ENCODE measurements at regions not wholly inside any gene's neighbourhood (a gene's known extent, or its start where the extent isn't known, plus 50 kb on each side); places are given as distances from the start of the nearest gene placed in this dataset.

- Histone ChIP-seq H3K27me3 (ENCODE audit: control insufficient read depth, insufficient read depth, low read length) (no peaks in the 10 kb centered on the region), H3K36me3 (ENCODE audit: control insufficient read depth, insufficient read depth, low read length) (no peaks in the 10 kb centered on the region), H3K4me3 (ENCODE audit: low read depth, low read length) (no peak overlapping the region)
- CTCF ChIA-PET = no interaction called here
- no peak for TF ChIP-seq CTCF (IDR thresholded peaks at IDR 0.05; ENCODE audit: insufficient read depth, low read depth, low read length)
- POLR2A ChIA-PET = no interaction called here
- DNase-seq (ENCODE audit: low read depth) = no peak
These were observed 483.1 kb upstream of the ERCC4 start for GRCh38 chr16:13436641-13437412.

- H3K36me3 ChIP-seq (ENCODE audit: control insufficient read depth, insufficient read depth, low read length) = no peaks in the 10 kb centered on the region
- H3K27me3 ChIP-seq (ENCODE audit: control insufficient read depth, insufficient read depth, low read length) = no peaks in the 10 kb centered on the region
- ChIA-PET POLR2A (no interaction called here), CTCF (no interaction called here)
- no peak overlapping the region for H3K4me3 ChIP-seq (ENCODE audit: low read depth, low read length)
- no peak for DNase-seq (ENCODE audit: low read depth)
- no peak for TF ChIP-seq CTCF (IDR thresholded peaks at IDR 0.05; ENCODE audit: insufficient read depth, low read depth, low read length)
These were observed 482.6 kb upstream of the ERCC4 start for GRCh38 chr16:13437413-13437795.

GRCh38 chr16:13438064-13438463 lies 481.9 kb upstream of the ERCC4 start:
- POLR2A ChIA-PET = no interaction called here
- CTCF ChIA-PET = interaction anchor here (1.5 kb wide), 1 partner anchor 11 kb away, joined by 4 read pairs; no protein-coding TSS in a partner anchor
- no peak for TF ChIP-seq CTCF (IDR thresholded peaks at IDR 0.05; ENCODE audit: insufficient read depth, low read depth, low read length)
- Histone ChIP-seq H3K36me3 (ENCODE audit: control insufficient read depth, insufficient read depth, low read length) (no peaks in the 10 kb centered on the region), H3K4me3 (ENCODE audit: low read depth, low read length) (no peak overlapping the region), H3K27me3 (ENCODE audit: control insufficient read depth, insufficient read depth, low read length) (no peaks in the 10 kb centered on the region)
- no peak for DNase-seq (ENCODE audit: low read depth)

GRCh38 chr16:13439766-13440165 lies 480.2 kb upstream of the ERCC4 start:
- Histone ChIP-seq H3K36me3 (ENCODE audit: control insufficient read depth, insufficient read depth, low read length) (no peaks in the 10 kb centered on the region), H3K27me3 (ENCODE audit: control insufficient read depth, insufficient read depth, low read length) (no peaks in the 10 kb centered on the region), H3K4me3 (ENCODE audit: low read depth, low read length) (no peak overlapping the region)
- CTCF ChIA-PET = no interaction called here
- POLR2A ChIA-PET = no interaction called here
- TF ChIP-seq CTCF (IDR thresholded peaks at IDR 0.05; ENCODE audit: insufficient read depth, low read depth, low read length) = no peak
- DNase-seq (ENCODE audit: low read depth) = no peak

GRCh38 chr16:13441675-13442074 lies 478.3 kb upstream of the ERCC4 start:
- Histone ChIP-seq H3K4me3 (ENCODE audit: low read depth, low read length) (no peak overlapping the region), H3K27me3 (ENCODE audit: control insufficient read depth, insufficient read depth, low read length) (no peaks in the 10 kb centered on the region), H3K36me3 (ENCODE audit: control insufficient read depth, insufficient read depth, low read length) (no peaks in the 10 kb centered on the region)
- DNase-seq (ENCODE audit: low read depth) = no peak
- ChIA-PET POLR2A (no interaction called here), CTCF (no interaction called here)
- no peak for TF ChIP-seq CTCF (IDR thresholded peaks at IDR 0.05; ENCODE audit: insufficient read depth, low read depth, low read length)
